ES-I3 (cell line): ENCODE measurements at regions not wholly inside any gene's neighbourhood (a gene's known extent, or its start where the extent isn't known, plus 50 kb on each side); places are given as distances from the start of the nearest gene placed in this dataset.
"Not testable (repeated sequence)": the region's sequence is repeated elsewhere in the genome, so short reads cannot be mapped to it uniquely, and the experiment has no call there.

Experiments used
- H3K36me3 ChIP-seq: 2 replicates; pipeline ENCODE4 v1.6.1; 2013; ENCODE audit warnings: mild to moderate bottlenecking, low read length, control low read depth, moderate library complexity; ENCODE audit not compliant: insufficient read depth
- H3K4me1 ChIP-seq: 2 replicates; pipeline ENCODE4 v1.6.1; 2013; ENCODE audit warnings: mild to moderate bottlenecking, control low read depth, low read length; ENCODE audit not compliant: insufficient read depth
- H3K9ac ChIP-seq: 2 replicates; pipeline ENCODE4 v1.6.1; 2013; ENCODE audit warnings: low read depth, mild to moderate bottlenecking, low read length, moderate library complexity
- H3K9me3 ChIP-seq: 2 replicates; pipeline ENCODE4 v1.6.1; 2013; ENCODE audit warnings: mild to moderate bottlenecking, low read length, moderate library complexity; ENCODE audit not compliant: control insufficient read depth, insufficient read depth

GRCh38 chr10:9825491-9826018, 1192.1 kb upstream of the CELF2 start:
- Histone ChIP-seq H3K9ac (no peak overlapping the region), H3K4me1 (no peaks in the 10 kb centered on the region; the same call in 1 of the 2 replicates), H3K9me3 (no peaks in the 10 kb centered on the region), H3K36me3 (no peaks in the 10 kb centered on the region; the same call in 1 of the 2 replicates)

DNA sequence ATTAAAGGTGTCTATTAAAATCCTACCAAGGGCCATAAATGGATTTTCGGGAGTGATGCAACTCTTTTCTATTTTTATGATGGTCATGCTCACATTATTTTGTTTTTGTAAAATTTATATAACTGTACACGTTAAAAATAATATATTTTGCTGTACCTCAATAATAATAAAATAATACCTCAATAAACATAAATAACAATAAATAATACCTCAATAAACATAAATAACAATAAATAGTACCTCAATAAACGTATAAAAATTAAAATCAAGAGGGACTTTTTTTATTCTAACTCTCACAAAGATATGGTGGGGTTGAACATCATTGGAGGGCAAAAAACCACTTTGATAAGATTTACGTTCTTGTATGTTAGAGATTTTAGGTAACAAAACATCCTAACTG, 1189.6 kb upstream of the CELF2 start:
- Histone ChIP-seq H3K9me3 (no peaks in the 10 kb centered on the region), H3K36me3 (no peaks in the 10 kb centered on the region; the same call in 1 of the 2 replicates)

DNA sequence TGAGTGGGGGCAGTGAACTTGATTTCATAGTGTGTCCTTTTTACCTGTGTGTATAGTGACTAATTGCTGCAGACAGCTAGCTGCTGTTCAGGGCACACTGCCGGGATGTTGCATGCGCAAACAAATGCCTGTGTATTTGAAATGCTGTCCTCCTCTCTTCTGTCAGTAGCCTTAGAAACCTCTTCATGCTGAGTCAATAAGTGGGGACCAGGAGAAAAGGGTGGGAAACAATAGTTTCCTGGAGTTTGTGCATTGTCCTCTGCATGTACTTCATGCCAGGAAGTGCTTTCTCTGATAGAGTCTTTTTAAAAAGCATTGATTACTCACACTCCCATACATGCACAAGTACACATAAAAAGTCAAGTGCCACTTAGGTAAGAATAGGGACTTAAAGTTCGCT, 1183.7 kb upstream of the CELF2 start:
- H3K36me3 ChIP-seq, result no peaks in the 10 kb centered on the region
- H3K9me3 ChIP-seq, result no peaks in the 10 kb centered on the region
- H3K4me1 ChIP-seq, result peaks cover 5% of the 10 kb centered on the region; the same call in 1 of the 2 replicates
- no peak overlapping the region for H3K9ac ChIP-seq

More for the DNA sequence above, 1189.6 kb upstream of the CELF2 start:
- H3K4me1 ChIP-seq, result no peaks in the 10 kb centered on the region; the same call in 1 of the 2 replicates
- H3K9ac ChIP-seq, result no peak overlapping the region

DNA sequence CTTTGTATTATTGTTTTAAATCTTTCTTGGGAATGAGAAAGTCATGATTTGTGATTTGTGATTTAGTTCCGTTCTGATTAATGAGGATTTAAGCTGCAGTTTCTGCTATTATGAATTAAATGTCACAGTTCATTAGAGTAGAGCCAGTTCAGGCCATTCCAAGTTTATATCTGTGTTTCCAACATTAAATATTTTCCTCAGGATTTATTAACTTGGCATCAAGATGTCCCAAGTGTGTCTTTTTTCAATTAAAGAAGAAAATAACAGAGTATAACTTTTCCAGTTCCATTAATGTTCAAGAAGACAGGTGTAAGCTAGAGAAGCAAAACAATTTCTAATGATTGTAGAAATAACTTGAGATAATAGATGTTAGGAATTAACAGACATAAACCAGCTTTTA, 1183.2 kb upstream of the CELF2 start:
- no peak overlapping the region for H3K9ac ChIP-seq
- H3K4me1 ChIP-seq, result peaks cover 5% of the 10 kb centered on the region; the same call in 1 of the 2 replicates
- H3K9me3 ChIP-seq, result no peaks in the 10 kb centered on the region
- no peaks in the 10 kb centered on the region for H3K36me3 ChIP-seq

- H3K9me3 ChIP-seq, result no peaks in the 10 kb centered on the region
- no peaks in the 10 kb centered on the region for H3K4me1 ChIP-seq
- no peaks in the 10 kb centered on the region; the same call in 1 of the 2 replicates for H3K36me3 ChIP-seq
- no peak overlapping the region for H3K9ac ChIP-seq
These were observed 1172.6 kb upstream of the CELF2 start for GRCh38 chr10:9845075-9845474.

DNA sequence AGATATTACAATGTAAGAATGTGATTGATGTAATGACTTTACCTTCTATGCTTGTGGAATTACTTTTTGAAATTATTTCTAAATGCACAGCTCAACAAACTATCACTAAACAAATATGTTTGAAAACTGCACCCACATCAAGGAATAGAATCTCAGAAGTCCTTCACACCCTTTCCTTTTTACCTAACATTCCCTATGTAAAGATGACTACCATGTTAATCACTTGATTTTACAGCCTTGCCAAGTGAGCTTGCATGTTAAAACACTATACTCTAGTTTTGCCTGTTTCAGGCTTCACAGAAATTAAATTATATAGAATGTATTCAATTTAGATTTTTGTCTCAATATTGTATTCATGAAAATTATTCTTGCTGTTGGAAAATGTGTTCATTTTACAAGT, 1169.4 kb upstream of the CELF2 start:
- Histone ChIP-seq H3K4me1 (no peaks in the 10 kb centered on the region), H3K36me3 (no peaks in the 10 kb centered on the region), H3K9me3 (peaks cover 5% of the 10 kb centered on the region; the same call in 1 of the 2 replicates), H3K9ac (no peak overlapping the region)

- no peaks in the 10 kb centered on the region for H3K36me3 ChIP-seq
- peaks cover 5% of the 10 kb centered on the region; the same call in 1 of the 2 replicates for H3K9me3 ChIP-seq
- H3K9ac ChIP-seq, result no peak overlapping the region
- no peaks in the 10 kb centered on the region for H3K4me1 ChIP-seq
These were observed 1168.7 kb upstream of the CELF2 start for GRCh38 chr10:9848981-9849380.

GRCh38 chr10:9850415-9850814, 1167.3 kb upstream of the CELF2 start:
- Histone ChIP-seq H3K9ac (no peak overlapping the region), H3K36me3 (no peaks in the 10 kb centered on the region), H3K9me3 (peaks cover 5% of the 10 kb centered on the region; the same call in 1 of the 2 replicates), H3K4me1 (no peaks in the 10 kb centered on the region)

GRCh38 chr10:9851808-9852207, 1165.9 kb upstream of the CELF2 start:
- H3K9me3 ChIP-seq, result peaks cover 5% of the 10 kb centered on the region; the same call in 1 of the 2 replicates
- H3K36me3 ChIP-seq, result no peaks in the 10 kb centered on the region
- H3K4me1 ChIP-seq, result no peaks in the 10 kb centered on the region
- no peak overlapping the region for H3K9ac ChIP-seq

- H3K9me3 ChIP-seq, result peaks cover 5% of the 10 kb centered on the region; the same call in 1 of the 2 replicates
- no peaks in the 10 kb centered on the region for H3K36me3 ChIP-seq
- H3K4me1 ChIP-seq, result no peaks in the 10 kb centered on the region
These were observed 1164.0 kb upstream of the CELF2 start for GRCh38 chr10:9853405-9854355.

GRCh38 chr10:9855451-9855850, 1162.2 kb upstream of the CELF2 start:
- H3K9me3 ChIP-seq, H3K9ac ChIP-seq, H3K4me1 ChIP-seq, H3K36me3 ChIP-seq: not testable (repeated sequence)

More at GRCh38 chr10:9853405-9854355, 1164.0 kb upstream of the CELF2 start:
- no peak overlapping the region for H3K9ac ChIP-seq

- Histone ChIP-seq H3K4me1 (no peaks in the 10 kb centered on the region), H3K9me3 (no peaks in the 10 kb centered on the region), H3K36me3 (no peaks in the 10 kb centered on the region), H3K9ac (no peak overlapping the region)
These were observed 1158.9 kb upstream of the CELF2 start for GRCh38 chr10:9858816-9859215.

DNA sequence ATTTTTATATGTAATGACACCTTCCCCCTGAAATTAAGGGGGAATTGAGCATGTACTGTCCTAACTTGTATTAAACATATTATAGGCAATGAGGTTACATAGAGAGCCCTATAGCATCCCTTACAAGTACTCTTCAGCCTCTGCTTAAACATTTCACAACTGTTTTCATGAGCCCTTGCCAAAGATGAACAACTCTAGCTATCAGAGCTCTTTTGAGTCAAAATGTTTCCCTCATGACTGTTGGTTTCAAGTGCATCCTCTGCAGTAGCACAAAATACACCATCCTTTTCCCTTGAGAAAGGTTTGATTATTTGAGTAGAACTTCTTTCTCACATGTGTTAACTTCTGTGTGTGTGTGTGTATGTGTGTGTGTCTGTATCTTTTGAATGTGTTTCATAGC, 1157.6 kb upstream of the CELF2 start:
- H3K36me3 ChIP-seq, result no peaks in the 10 kb centered on the region
- no peaks in the 10 kb centered on the region for H3K9me3 ChIP-seq
- no peaks in the 10 kb centered on the region for H3K4me1 ChIP-seq
- no peak overlapping the region for H3K9ac ChIP-seq

DNA sequence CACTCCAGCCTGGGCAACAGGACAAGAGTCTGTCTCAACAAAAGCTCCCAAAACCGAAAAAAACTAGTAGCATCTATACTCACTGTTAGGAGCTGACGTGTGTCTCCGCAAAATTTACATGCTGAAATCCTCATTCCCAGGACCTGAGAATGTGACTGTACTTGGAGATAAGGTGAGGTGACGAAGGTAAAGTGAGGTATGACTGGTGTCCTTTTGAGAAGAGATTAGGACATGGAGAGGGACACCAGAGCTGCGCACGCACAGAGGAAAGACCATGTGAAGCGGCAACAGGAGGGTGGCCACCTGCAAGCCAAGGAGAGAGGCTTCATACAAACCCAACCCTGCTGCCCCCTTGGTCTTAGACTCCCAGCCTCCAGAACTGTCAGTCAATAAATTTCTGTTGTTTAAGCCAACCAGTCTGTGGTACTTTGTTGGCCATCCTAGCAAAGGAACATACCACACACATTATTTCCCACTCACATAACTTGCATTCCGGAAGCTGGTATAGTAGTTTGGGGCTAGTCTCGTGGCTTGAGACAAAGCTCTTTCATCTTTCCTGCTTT, 1154.0 kb upstream of the CELF2 start:
- Histone ChIP-seq H3K36me3 (no peaks in the 10 kb centered on the region), H3K9ac (no peak overlapping the region), H3K4me1 (no peaks in the 10 kb centered on the region), H3K9me3 (no peaks in the 10 kb centered on the region)
